Activated CD4-positive, alpha-beta T cell treated with anti-CD3 and anti-CD28 coated beads for 36 hours (primary cell): ENCODE measurements at regions not wholly inside any gene's neighbourhood (a gene's known extent, or its start where the extent isn't known, plus 50 kb on each side); places are given as distances from the start of the nearest gene placed in this dataset.

Experiments used
- ATAC-seq: fragments of 200-7000 bp; cut with Tn5 transposase; one replicate; pipeline ENCODE4 v1.10.0; 2021; ENCODE audit warnings: mild to moderate bottlenecking, moderate library complexity
- CTCF ChIA-PET: fragments of 350-600 bp; sonication (Branson Sonifier 250); formaldehyde crosslinking; loops from one replicate; lab custom pipeline; 2021; ENCODE audit warnings: antibody characterized with exemption; lab: Charles Lee
- POLR2A ChIA-PET: fragments of 350-600 bp; sonication (Branson Sonifier 250); formaldehyde crosslinking; loops from one replicate; lab custom pipeline; 2021; ENCODE audit warnings: antibody characterized with exemption, inconsistent platforms; lab: Charles Lee
- DNase-seq: peaks from one replicate; pipeline ENCODE4 v3.0.0-alpha.2; 2020
- H3K27ac Mint-ChIP-seq: one replicate; pipeline ENCODE4 v1.8.0; 2021; ENCODE audit warnings: mixed read lengths
- H3K27me3 Mint-ChIP-seq: one replicate; pipeline ENCODE4 v1.8.0; 2021; ENCODE audit warnings: mixed read lengths
- H3K36me3 Mint-ChIP-seq: one replicate; pipeline ENCODE4 v1.8.0; 2021; ENCODE audit warnings: low read depth, mixed read lengths
- H3K4me1 Mint-ChIP-seq: one replicate; pipeline ENCODE4 v1.8.0; 2021; ENCODE audit warnings: mixed read lengths
- H3K4me3 Mint-ChIP-seq: one replicate; pipeline ENCODE4 v1.8.0; 2021; ENCODE audit warnings: mild to moderate bottlenecking, moderate library complexity, mixed read lengths
- H3K9me3 Mint-ChIP-seq: one replicate; pipeline ENCODE4 v1.8.0; 2021; ENCODE audit warnings: low read depth, mixed read lengths
- intact Hi-C, 2 experiments: fragments of 100-400 bp; cut with DNase I in 1 of 2; cut with micrococcal nuclease in 1 of 2; formaldehyde crosslinking; loops; one replicate each; pipeline versions ENCODE4 v1.14.2 to v1.15.1; 2022 to 2024; cut with DNase I, micrococcal nuclease

DNA sequence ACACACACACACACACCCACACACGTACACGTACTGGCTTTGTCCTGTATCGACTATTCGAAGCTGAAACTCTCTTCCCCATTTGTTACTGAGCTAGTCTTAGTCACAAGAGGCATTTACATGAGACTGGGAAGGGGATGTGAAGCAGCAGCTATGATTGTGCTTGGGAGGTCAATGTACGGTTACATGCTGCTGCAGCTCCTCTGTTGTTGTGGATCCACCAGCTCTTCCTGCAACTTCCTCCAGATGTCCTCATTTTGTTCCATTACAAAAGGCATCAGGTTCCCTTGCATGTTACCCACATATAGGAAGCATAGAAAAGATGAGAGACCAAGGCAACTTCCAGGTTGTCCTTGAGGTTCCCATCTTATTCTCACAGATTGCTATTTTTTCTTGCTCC is 612.4 kb upstream of the IMPG1 start:
- DNase-seq = no peak
- no peaks in the 10 kb centered on the region for H3K27me3 Mint-ChIP-seq
- intact Hi-C loops = no loop called here

DNA sequence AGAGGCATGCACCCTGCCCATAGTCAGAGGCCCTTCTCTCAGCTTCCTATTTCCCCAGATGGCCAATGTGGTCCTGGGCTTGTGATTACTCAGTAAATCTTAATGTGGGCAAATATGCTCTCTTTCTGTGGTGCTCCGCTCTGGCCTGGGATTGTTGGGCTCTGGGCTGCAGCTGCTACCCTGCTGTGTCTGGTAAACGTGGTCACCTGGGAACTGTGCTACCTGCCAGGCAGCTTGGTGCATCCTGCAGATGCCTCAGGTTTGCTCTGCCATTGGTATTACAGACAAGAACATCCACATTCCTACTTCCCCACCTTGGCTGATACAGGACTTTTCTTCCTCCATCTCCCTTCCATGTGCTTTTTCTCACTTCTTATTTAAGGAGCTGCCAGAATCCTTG is 611.5 kb upstream of the IMPG1 start:
- intact Hi-C loops = no loop called here
- CTCF ChIA-PET = no interaction called here
- H3K27me3 Mint-ChIP-seq = no peaks in the 10 kb centered on the region

More for the DNA sequence above, 612.4 kb upstream of the IMPG1 start:
- POLR2A ChIA-PET = no interaction called here
- Mint-ChIP-seq H3K4me1 (no peaks in the 10 kb centered on the region), H3K27ac (no peak overlapping the region), H3K4me3 (no peak overlapping the region), H3K36me3 (no peaks in the 10 kb centered on the region), H3K9me3 (peaks cover 11% of the 10 kb centered on the region)
- ATAC-seq = no peak
- CTCF ChIA-PET = no interaction called here

DNA sequence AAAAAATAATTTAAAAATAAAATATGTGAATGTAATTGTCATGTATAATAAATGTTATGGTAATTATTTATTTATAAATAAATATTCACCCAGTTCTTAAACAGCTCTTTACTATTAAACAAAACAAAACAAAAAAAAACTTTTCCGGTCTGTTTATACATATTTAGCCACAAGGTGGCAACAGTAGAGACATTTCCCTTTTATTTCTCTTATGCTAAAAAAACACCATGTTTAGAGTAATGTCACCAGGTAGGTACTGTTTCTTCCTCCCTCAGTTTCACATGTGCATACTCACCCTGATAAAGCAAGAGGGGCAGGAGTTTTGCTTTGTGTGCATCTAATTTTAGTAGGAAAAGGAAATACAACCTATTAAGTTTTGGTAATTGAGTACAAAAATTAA is 610.4 kb upstream of the IMPG1 start:
- H3K4me1 Mint-ChIP-seq = no peaks in the 10 kb centered on the region
- no peaks in the 10 kb centered on the region for H3K36me3 Mint-ChIP-seq
- H3K9me3 Mint-ChIP-seq = peaks cover 6% of the 10 kb centered on the region
- no peak overlapping the region for H3K4me3 Mint-ChIP-seq
- ATAC-seq (no peak), DNase-seq (no peak)
- POLR2A ChIA-PET = no interaction called here
- CTCF ChIA-PET = no interaction called here
- H3K27me3 Mint-ChIP-seq = no peaks in the 10 kb centered on the region
- intact Hi-C loops = no loop called here
- H3K27ac Mint-ChIP-seq = no peak overlapping the region

More for the DNA sequence above, 611.5 kb upstream of the IMPG1 start:
- Mint-ChIP-seq H3K4me3 (no peak overlapping the region), H3K36me3 (no peaks in the 10 kb centered on the region), H3K27ac (no peak overlapping the region), H3K4me1 (no peaks in the 10 kb centered on the region), H3K9me3 (peaks cover 9% of the 10 kb centered on the region)
- POLR2A ChIA-PET = interaction anchor here (0.6 kb wide), 1 partner anchor 366 kb away, joined by 5 read pairs; no protein-coding TSS in a partner anchor
- no peak for DNase-seq
- ATAC-seq = no peak

- peaks cover 6% of the 10 kb centered on the region for H3K9me3 Mint-ChIP-seq
- no peak overlapping the region for H3K27ac Mint-ChIP-seq
- ChIA-PET CTCF (no interaction called here), POLR2A (no interaction called here)
- ATAC-seq (no peak), DNase-seq (no peak)
- H3K27me3 Mint-ChIP-seq = no peaks in the 10 kb centered on the region
- H3K4me3 Mint-ChIP-seq = no peak overlapping the region
- intact Hi-C loops = no loop called here
- H3K4me1 Mint-ChIP-seq = no peaks in the 10 kb centered on the region
- no peaks in the 10 kb centered on the region for H3K36me3 Mint-ChIP-seq
These were observed 609.3 kb upstream of the IMPG1 start for GRCh38 chr6:76681781-76682180.

DNA sequence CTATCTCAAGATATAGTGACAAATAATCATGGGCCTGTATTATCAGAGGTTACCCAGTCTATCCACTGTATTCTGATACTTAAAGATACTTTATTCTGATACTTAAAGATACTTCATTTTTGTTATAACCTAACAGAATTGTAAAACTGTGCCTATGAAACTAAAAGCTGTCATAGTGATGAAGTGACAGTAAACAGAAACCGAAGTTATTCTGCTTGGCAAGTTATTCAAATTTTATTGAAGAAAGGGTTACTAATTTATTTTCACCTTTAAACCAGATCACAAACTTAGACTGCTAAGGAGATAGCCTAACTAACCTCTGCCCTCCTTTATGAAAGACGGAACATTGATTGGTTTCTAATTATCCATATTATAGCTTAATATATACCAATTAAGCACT is 604.6 kb upstream of the IMPG1 start:
- no peaks in the 10 kb centered on the region for H3K36me3 Mint-ChIP-seq
- H3K4me3 Mint-ChIP-seq = no peak overlapping the region
- intact Hi-C loops = no loop called here
- ChIA-PET POLR2A (no interaction called here), CTCF (no interaction called here)
- no peaks in the 10 kb centered on the region for H3K4me1 Mint-ChIP-seq
- no peaks in the 10 kb centered on the region for H3K27me3 Mint-ChIP-seq
- peaks cover 3% of the 10 kb centered on the region for H3K9me3 Mint-ChIP-seq
- ATAC-seq = no peak
- no peak overlapping the region for H3K27ac Mint-ChIP-seq
- no peak for DNase-seq

GRCh38 chr6:76671751-76672150 is 599.3 kb upstream of the IMPG1 start:
- Mint-ChIP-seq H3K36me3 (no peaks in the 10 kb centered on the region), H3K27ac (no peak overlapping the region), H3K9me3 (peaks cover 1% of the 10 kb centered on the region), H3K4me3 (no peak overlapping the region), H3K27me3 (no peaks in the 10 kb centered on the region), H3K4me1 (no peaks in the 10 kb centered on the region)
- DNase-seq (no peak), ATAC-seq (no peak)
- POLR2A ChIA-PET = no interaction called here
- CTCF ChIA-PET = interaction anchor here (0.6 kb wide), 1 partner anchor 92 kb away, joined by 3 read pairs; no protein-coding TSS in a partner anchor
- intact Hi-C loops = no loop called here

GRCh38 chr6:76644231-76644630 is 571.8 kb upstream of the IMPG1 start:
- no peak for ATAC-seq
- DNase-seq = no peak
- Mint-ChIP-seq H3K27me3 (no peaks in the 10 kb centered on the region), H3K36me3 (no peaks in the 10 kb centered on the region), H3K27ac (no peak overlapping the region), H3K4me1 (no peaks in the 10 kb centered on the region), H3K9me3 (no peaks in the 10 kb centered on the region), H3K4me3 (no peak overlapping the region)
- intact Hi-C loops = no loop called here
- ChIA-PET CTCF (no interaction called here), POLR2A (no interaction called here)

GRCh38 chr6:76639941-76640340 is 567.5 kb upstream of the IMPG1 start:
- H3K36me3 Mint-ChIP-seq = no peaks in the 10 kb centered on the region
- ATAC-seq = no peak
- intact Hi-C loops = no loop called here
- H3K27ac Mint-ChIP-seq = no peak overlapping the region
- no peak for DNase-seq
- no peaks in the 10 kb centered on the region for H3K9me3 Mint-ChIP-seq
- no peaks in the 10 kb centered on the region for H3K4me1 Mint-ChIP-seq
- no peak overlapping the region for H3K4me3 Mint-ChIP-seq
- ChIA-PET CTCF (no interaction called here), POLR2A (no interaction called here)
- H3K27me3 Mint-ChIP-seq = no peaks in the 10 kb centered on the region

- H3K27me3 Mint-ChIP-seq = no peaks in the 10 kb centered on the region
- no peak for DNase-seq
- POLR2A ChIA-PET = no interaction called here
- peaks cover 2% of the 10 kb centered on the region for H3K9me3 Mint-ChIP-seq
- H3K27ac Mint-ChIP-seq = no peak overlapping the region
- H3K4me3 Mint-ChIP-seq = no peak overlapping the region
- H3K36me3 Mint-ChIP-seq = no peaks in the 10 kb centered on the region
- intact Hi-C loops = no loop called here
- no peaks in the 10 kb centered on the region for H3K4me1 Mint-ChIP-seq
- ATAC-seq = no peak
- CTCF ChIA-PET = no interaction called here
These were observed 562.2 kb upstream of the IMPG1 start for GRCh38 chr6:76634695-76635094.

GRCh38 chr6:76633259-76633658 is 560.8 kb upstream of the IMPG1 start:
- ChIA-PET POLR2A (no interaction called here), CTCF (no interaction called here)
- intact Hi-C loops = no loop called here
- Mint-ChIP-seq H3K27me3 (no peaks in the 10 kb centered on the region), H3K9me3 (peaks cover 5% of the 10 kb centered on the region), H3K36me3 (no peaks in the 10 kb centered on the region), H3K27ac (no peak overlapping the region), H3K4me3 (no peak overlapping the region), H3K4me1 (no peaks in the 10 kb centered on the region)
- DNase-seq (no peak), ATAC-seq (no peak)

GRCh38 chr6:76631622-76632021 is 559.2 kb upstream of the IMPG1 start:
- CTCF ChIA-PET = no interaction called here
- ATAC-seq (no peak), DNase-seq (no peak)
- Mint-ChIP-seq H3K27me3 (no peaks in the 10 kb centered on the region), H3K9me3 (peaks cover 10% of the 10 kb centered on the region), H3K36me3 (no peaks in the 10 kb centered on the region), H3K27ac (no peak overlapping the region), H3K4me1 (no peaks in the 10 kb centered on the region), H3K4me3 (no peak overlapping the region)
- intact Hi-C loops = no loop called here
- POLR2A ChIA-PET = no interaction called here

DNA sequence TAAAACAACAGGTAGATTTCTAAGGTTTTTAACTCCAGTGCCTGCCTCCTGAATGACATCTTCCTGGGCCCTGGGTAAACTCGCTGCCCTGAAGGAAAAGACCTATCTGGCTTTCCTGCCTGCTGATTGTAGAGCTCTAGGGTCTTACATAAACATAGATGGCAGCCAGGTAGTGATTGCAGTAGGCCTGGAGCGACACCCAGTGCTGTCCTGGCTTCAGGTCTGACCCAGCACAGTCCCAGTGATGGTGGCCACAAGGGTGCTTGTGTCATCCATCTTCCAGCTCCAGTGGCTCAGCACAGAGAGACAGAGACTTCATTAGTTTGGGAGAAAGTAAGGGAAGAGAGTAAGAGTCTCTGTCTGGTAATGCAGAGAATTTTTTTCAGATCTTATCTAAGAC is 542.9 kb upstream of the IMPG1 start:
- Mint-ChIP-seq H3K36me3 (no peaks in the 10 kb centered on the region), H3K27ac (no peak overlapping the region), H3K27me3 (no peaks in the 10 kb centered on the region), H3K9me3 (peaks cover 11% of the 10 kb centered on the region), H3K4me1 (no peaks in the 10 kb centered on the region), H3K4me3 (no peak overlapping the region)
- intact Hi-C loops = no loop called here
- ATAC-seq = no peak
- CTCF ChIA-PET = no interaction called here
- DNase-seq = no peak
- POLR2A ChIA-PET = no interaction called here

- no peak for DNase-seq
- H3K27ac Mint-ChIP-seq = no peak overlapping the region
- POLR2A ChIA-PET = no interaction called here
These were observed 540.5 kb upstream of the IMPG1 start for GRCh38 chr6:76612954-76613353.

More at GRCh38 chr6:76612954-76613353, 540.5 kb upstream of the IMPG1 start:
- intact Hi-C loops = no loop called here
- Mint-ChIP-seq H3K9me3 (peaks cover 12% of the 10 kb centered on the region), H3K4me3 (no peak overlapping the region), H3K27me3 (no peaks in the 10 kb centered on the region), H3K4me1 (no peaks in the 10 kb centered on the region), H3K36me3 (no peaks in the 10 kb centered on the region)
- ATAC-seq = no peak
- CTCF ChIA-PET = no interaction called here
